SH-SY5Y (cell line): ENCODE measurements at regions not wholly inside any gene's neighbourhood (a gene's known extent, or its start where the extent isn't known, plus 50 kb on each side); places are given as distances from the start of the nearest gene placed in this dataset.

Experiments used
- GATA2 ChIP-seq: IDR thresholded peaks from 2 replicates; pipeline ENCODE4 v1.6.1; 2011; ENCODE audit warnings: mild to moderate bottlenecking, low read depth, low read length
- GATA3 ChIP-seq: IDR thresholded peaks from 2 replicates; pipeline ENCODE4 v1.6.1; 2011; ENCODE audit warnings: low read depth, mild to moderate bottlenecking, low read length, moderate library complexity

GRCh38 chr13:26941345-26942174, 181.0 kb upstream of the GPR12 start:
- no peak for TF ChIP-seq GATA3
- TF ChIP-seq GATA2 = no peak
